HEK293 (cell line): ENCODE measurements at regions not wholly inside any gene's neighbourhood (a gene's known extent, or its start where the extent isn't known, plus 50 kb on each side); places are given as distances from the start of the nearest gene placed in this dataset.

Source experiments
- CTCF ChIA-PET: fragments of 350-600 bp; formaldehyde crosslinking; extraction: SDS; loops from one replicate; lab custom pipeline; 2021; ENCODE audit warnings: antibody characterized with exemption; lab: Yijun Ruan, JAX
- POLR2A ChIA-PET: fragments of 300-600 bp; formaldehyde crosslinking; extraction: SDS; loops from one replicate; lab custom pipeline; 2020; ENCODE audit warnings: antibody characterized with exemption, inconsistent platforms; lab: Yijun Ruan, JAX
- H3K27ac ChIP-seq: fragments of 200-500 bp; sonication (Bioruptor generic); 2 replicates; pipeline ENCODE4 v1.5.1; 2014; ENCODE audit warnings: low read depth, low read length, control low read depth, inconsistent platforms; ENCODE audit errors: extremely low read depth
- H3K36me3 ChIP-seq, 2 experiments: fragments of 200-500 bp in 1 of 2; sonication (Bioruptor generic) in 1 of 2; 1 replicate in 1 of 2; 2 replicates in 1 of 2; pipeline ENCODE4 v1.5.1; 2014 to 2017; ENCODE audit warnings: inconsistent platforms in 2 of 2, low read length in 2 of 2; ENCODE audit not compliant: control insufficient read depth in 2 of 2, insufficient read depth in 1 of 2
- H3K4me1 ChIP-seq: fragments of 200-500 bp; sonication (Bioruptor generic); 2 replicates; pipeline ENCODE4 v1.5.1; 2014; ENCODE audit warnings: mild to moderate bottlenecking, low read length, inconsistent platforms; ENCODE audit not compliant: control insufficient read depth, insufficient read depth
- H3K4me3 ChIP-seq: 2 replicates; pipeline ENCODE4 v1.5.1; 2011; ENCODE audit warnings: low read depth, mild to moderate bottlenecking, control low read depth, low read length, moderate library complexity
- H3K9me3 ChIP-seq: fragments of 200-500 bp; sonication (Bioruptor generic); 2 replicates; pipeline ENCODE4 v1.5.1; 2014; ENCODE audit warnings: low read depth, low read length, inconsistent platforms; ENCODE audit not compliant: control insufficient read depth, insufficient read depth
- KLF9 ChIP-seq: fragments of 450-650 bp; formaldehyde crosslinking; IDR thresholded peaks from 2 replicates; pipeline ENCODE4 v1.5.1; 2016; ENCODE audit warnings: missing biosample characterization, missing genetic modification characterization, low read depth
- MZF1 ChIP-seq: fragments of 450-650 bp; formaldehyde crosslinking; IDR thresholded peaks from 2 replicates; pipeline ENCODE4 v1.5.1; 2017; ENCODE audit warnings: missing biosample characterization, missing genetic modification characterization, borderline replicate concordance
- PBX3 ChIP-seq: sonication (generic); formaldehyde crosslinking; IDR thresholded peaks from 2 replicates; pipeline ENCODE4 v1.8.1; 2022; ENCODE audit warnings: mild to moderate bottlenecking, moderate library complexity, missing genetic modification reagents
- SCRT1 ChIP-seq: fragments of 450-650 bp; formaldehyde crosslinking; IDR thresholded peaks from 2 replicates; pipeline ENCODE4 v1.5.1; 2016; ENCODE audit warnings: missing biosample characterization, missing genetic modification characterization, borderline replicate concordance
- SP2 ChIP-seq: fragments of 450-650 bp; formaldehyde crosslinking; IDR thresholded peaks from 2 replicates; pipeline ENCODE4 v1.5.1; 2016; ENCODE audit warnings: missing biosample characterization, missing genetic modification characterization
- YY1 ChIP-seq: fragments of 450-650 bp; formaldehyde crosslinking; IDR thresholded peaks from 2 replicates; pipeline ENCODE4 v1.5.1; 2018; ENCODE audit warnings: missing biosample characterization, missing genetic modification characterization
- YY2 ChIP-seq: fragments of 450-650 bp; formaldehyde crosslinking; IDR thresholded peaks from 2 replicates; pipeline ENCODE4 v1.5.1; 2016; ENCODE audit warnings: missing biosample characterization, missing genetic modification characterization
- ZBTB11 ChIP-seq: fragments of 450-650 bp; formaldehyde crosslinking; conservative IDR thresholded peaks from 2 replicates; pipeline ENCODE4 v1.5.1; 2016; ENCODE audit warnings: low read depth, missing biosample characterization, missing genetic modification characterization
- ZBTB49 ChIP-seq: fragments of 450-650 bp; formaldehyde crosslinking; IDR thresholded peaks from 2 replicates; pipeline ENCODE4 v1.5.1; 2016; ENCODE audit warnings: missing biosample characterization, missing genetic modification characterization, low read depth
- ZEB2 ChIP-seq: fragments of 450-650 bp; formaldehyde crosslinking; IDR thresholded peaks from 2 replicates; pipeline ENCODE4 v1.5.1; 2016; ENCODE audit warnings: missing biosample characterization, missing genetic modification characterization
- ZNF140 ChIP-seq: fragments of 450-650 bp; formaldehyde crosslinking; IDR thresholded peaks from 2 replicates; pipeline ENCODE4 v1.5.1; 2016; ENCODE audit warnings: missing biosample characterization, missing genetic modification characterization
- ZNF266 ChIP-seq: fragments of 450-650 bp; formaldehyde crosslinking; IDR thresholded peaks from 2 replicates; pipeline ENCODE4 v1.5.1; 2016; ENCODE audit warnings: missing biosample characterization, missing genetic modification characterization, low read depth
- ZNF324 ChIP-seq: fragments of 450-650 bp; formaldehyde crosslinking; IDR thresholded peaks from 2 replicates; pipeline ENCODE4 v1.5.1; 2016; ENCODE audit warnings: missing biosample characterization, missing genetic modification characterization
- ZNF366 ChIP-seq: fragments of 450-650 bp; formaldehyde crosslinking; conservative IDR thresholded peaks from 2 replicates; pipeline ENCODE4 v1.5.1; 2016; ENCODE audit warnings: missing biosample characterization, missing genetic modification characterization
- ZNF548 ChIP-seq: fragments of 450-650 bp; formaldehyde crosslinking; IDR thresholded peaks from 2 replicates; pipeline ENCODE4 v1.5.1; 2016; ENCODE audit warnings: missing biosample characterization, missing genetic modification characterization
- ZNF549 ChIP-seq: fragments of 450-650 bp; IDR thresholded peaks from 2 replicates; pipeline ENCODE4 v1.5.1; 2018; ENCODE audit warnings: missing biosample characterization, missing genetic modification characterization, mild to moderate bottlenecking, inconsistent platforms, moderate library complexity
- ZNF571 ChIP-seq: fragments of 450-650 bp; formaldehyde crosslinking; IDR thresholded peaks from 2 replicates; pipeline ENCODE4 v1.5.0; 2017; ENCODE audit warnings: missing biosample characterization, missing genetic modification characterization
- ZNF624 ChIP-seq: fragments of 450-650 bp; formaldehyde crosslinking; IDR thresholded peaks from 2 replicates; pipeline ENCODE4 v1.5.1; 2017; ENCODE audit warnings: missing biosample characterization, missing genetic modification characterization
- ZNF654 ChIP-seq: fragments of 450-650 bp; formaldehyde crosslinking; IDR thresholded peaks from 2 replicates; pipeline ENCODE4 v1.5.1; 2016; ENCODE audit warnings: low read depth, missing biosample characterization, missing genetic modification characterization
- ZNF692 ChIP-seq: fragments of 450-650 bp; formaldehyde crosslinking; IDR thresholded peaks from 2 replicates; pipeline ENCODE4 v1.5.1; 2016; ENCODE audit warnings: missing biosample characterization, missing genetic modification characterization
- ZNF837 ChIP-seq: fragments of 450-650 bp; formaldehyde crosslinking; IDR thresholded peaks from 2 replicates; pipeline ENCODE4 v1.5.1; 2016; ENCODE audit warnings: missing biosample characterization, missing genetic modification characterization
- ZXDB ChIP-seq: fragments of 450-650 bp; formaldehyde crosslinking; IDR thresholded peaks from 2 replicates; pipeline ENCODE4 v1.5.1; 2016; ENCODE audit warnings: missing biosample characterization, missing genetic modification characterization

- TF ChIP-seq ZNF140 (tag by site-specific recombination), result no peak
- TF ChIP-seq ZBTB11 (tag by site-specific recombination), result no peak
- no peak for TF ChIP-seq ZNF548 (tag by site-specific recombination)
- no peak for TF ChIP-seq ZNF624 (tag by site-specific recombination)
- no peak for TF ChIP-seq YY1 (tag by site-specific recombination)
- no peak for TF ChIP-seq SP2 (tag by site-specific recombination)
- no peak for TF ChIP-seq SCRT1 (tag by site-specific recombination)
- no peak for TF ChIP-seq ZNF324 (tag by site-specific recombination)
- no peak for TF ChIP-seq ZNF549 (tag by site-specific recombination)
- no peak for TF ChIP-seq PBX3 (CRISPR knock-in tag)
- TF ChIP-seq ZXDB (tag by site-specific recombination), result no peak
- no peaks in the 10 kb centered on the region for H3K9me3 ChIP-seq
- CTCF ChIA-PET, result no interaction called here
- H3K4me3 ChIP-seq, result no peak overlapping the region
- H3K36me3 ChIP-seq, result no peaks in the 10 kb centered on the region
- no peaks in the 10 kb centered on the region for H3K4me1 ChIP-seq
- no peak overlapping the region for H3K27ac ChIP-seq
- POLR2A ChIA-PET, result no interaction called here
These were observed 1783.7 kb upstream of the CDH9 start for GRCh38 chr5:28822071-28822470.

GRCh38 chr5:28810751-28811136 is 1772.4 kb upstream of the CDH9 start:
- Histone ChIP-seq H3K4me3 (no peak overlapping the region), H3K9me3 (no peaks in the 10 kb centered on the region), H3K27ac (no peak overlapping the region), H3K4me1 (no peaks in the 10 kb centered on the region), H3K36me3 (no peaks in the 10 kb centered on the region)
- POLR2A ChIA-PET, result no interaction called here
- TF ChIP-seq KLF9 (no peak), ZNF571 (tag by site-specific recombination) (no peak), MZF1 (no peak), YY2 (tag by site-specific recombination) (no peak), ZNF837 (tag by site-specific recombination) (no peak), ZNF366 (tag by site-specific recombination) (no peak), ZNF266 (tag by site-specific recombination) (no peak), ZEB2 (no peak), ZNF654 (tag by site-specific recombination) (no peak), ZBTB49 (tag by site-specific recombination) (no peak), ZNF692 (no peak)
- CTCF ChIA-PET, result interaction anchor here (0.6 to 0.7 kb wide), 3 partner anchors 171 to 336 kb away, joined by 3 to 5 read pairs (median 4); no protein-coding TSS in a partner anchor
